ENCODE measurements at regions not wholly inside any gene's neighbourhood (a gene's known extent, or its start where the extent isn't known, plus 50 kb on each side); places are given as distances from the start of the nearest gene placed in this dataset.

DNA sequence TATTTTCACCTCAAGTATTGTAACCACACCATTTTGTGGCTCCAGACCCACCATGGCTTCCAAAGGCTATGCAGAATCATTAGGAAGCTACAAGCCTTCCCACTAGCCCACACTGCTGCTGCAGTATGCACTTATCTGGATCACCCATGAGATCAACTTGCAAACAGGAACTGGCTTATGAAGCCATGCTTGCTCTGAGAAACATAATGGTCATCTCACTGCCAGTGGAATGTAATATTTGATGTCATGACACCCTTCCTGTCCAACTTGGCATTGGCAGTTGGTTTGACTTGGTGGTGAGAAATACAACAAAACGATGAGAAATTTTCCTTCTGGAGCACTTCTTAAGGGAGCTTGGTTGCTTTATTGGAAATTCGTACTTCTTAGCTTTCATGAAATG lies 69.3 kb upstream of the FRMD6 start:
- Mint-ChIP-seq H3K4me1 (ENCODE audit: unreplicated experiment) (peaks cover 4% of the 10 kb centered on the region), H3K9me3 (ENCODE audit: unreplicated experiment) (no peaks in the 10 kb centered on the region), H3K36me3 (ENCODE audit: low read depth, unreplicated experiment) (no peaks in the 10 kb centered on the region), H3K4me3 (ENCODE audit: unreplicated experiment) (no peak overlapping the region), H3K27ac (ENCODE audit: unreplicated experiment) (no peak overlapping the region), H3K27me3 (ENCODE audit: unreplicated experiment) (no peaks in the 10 kb centered on the region)
- TF ChIP-seq, protein P1, sequence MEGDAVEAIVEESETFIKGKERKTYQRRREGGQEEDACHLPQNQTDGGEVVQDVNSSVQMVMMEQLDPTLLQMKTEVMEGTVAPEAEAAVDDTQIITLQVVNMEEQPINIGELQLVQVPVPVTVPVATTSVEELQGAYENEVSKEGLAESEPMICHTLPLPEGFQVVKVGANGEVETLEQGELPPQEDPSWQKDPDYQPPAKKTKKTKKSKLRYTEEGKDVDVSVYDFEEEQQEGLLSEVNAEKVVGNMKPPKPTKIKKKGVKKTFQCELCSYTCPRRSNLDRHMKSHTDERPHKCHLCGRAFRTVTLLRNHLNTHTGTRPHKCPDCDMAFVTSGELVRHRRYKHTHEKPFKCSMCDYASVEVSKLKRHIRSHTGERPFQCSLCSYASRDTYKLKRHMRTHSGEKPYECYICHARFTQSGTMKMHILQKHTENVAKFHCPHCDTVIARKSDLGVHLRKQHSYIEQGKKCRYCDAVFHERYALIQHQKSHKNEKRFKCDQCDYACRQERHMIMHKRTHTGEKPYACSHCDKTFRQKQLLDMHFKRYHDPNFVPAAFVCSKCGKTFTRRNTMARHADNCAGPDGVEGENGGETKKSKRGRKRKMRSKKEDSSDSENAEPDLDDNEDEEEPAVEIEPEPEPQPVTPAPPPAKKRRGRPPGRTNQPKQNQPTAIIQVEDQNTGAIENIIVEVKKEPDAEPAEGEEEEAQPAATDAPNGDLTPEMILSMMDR (IDR thresholded peaks at IDR 0.05; ENCODE audit: unreplicated experiment) = no peak
- no peak for DNase-seq (ENCODE audit: low spot score)

DNA sequence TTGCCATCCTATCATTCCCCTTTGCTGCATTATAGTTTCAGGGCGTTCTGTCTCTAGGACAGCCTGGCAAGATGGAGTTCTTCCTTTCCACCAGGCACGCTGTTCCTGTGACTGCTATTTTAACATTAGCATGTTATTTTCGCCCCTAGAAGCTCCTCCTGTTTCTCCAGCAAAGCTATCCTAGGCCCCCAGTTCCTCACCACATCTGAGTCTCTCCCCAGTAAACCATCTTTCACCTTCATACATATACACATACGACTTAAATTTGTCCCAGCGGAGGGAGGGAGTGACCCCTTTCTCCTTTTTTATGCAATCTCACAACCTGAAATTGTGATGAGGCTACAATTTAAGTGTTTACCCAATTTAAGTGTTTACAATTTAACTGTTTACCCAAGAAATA lies 66.7 kb upstream of the FRMD6 start:
- Mint-ChIP-seq H3K4me1 (ENCODE audit: unreplicated experiment) (no peaks in the 10 kb centered on the region), H3K27ac (ENCODE audit: unreplicated experiment) (no peak overlapping the region), H3K36me3 (ENCODE audit: low read depth, unreplicated experiment) (no peaks in the 10 kb centered on the region), H3K4me3 (ENCODE audit: unreplicated experiment) (no peak overlapping the region), H3K27me3 (ENCODE audit: unreplicated experiment) (no peaks in the 10 kb centered on the region), H3K9me3 (ENCODE audit: unreplicated experiment) (no peaks in the 10 kb centered on the region)
- DNase-seq (ENCODE audit: low spot score) = no peak
- TF ChIP-seq, protein P1 (IDR thresholded peaks at IDR 0.05; ENCODE audit: unreplicated experiment) = no peak

DNA sequence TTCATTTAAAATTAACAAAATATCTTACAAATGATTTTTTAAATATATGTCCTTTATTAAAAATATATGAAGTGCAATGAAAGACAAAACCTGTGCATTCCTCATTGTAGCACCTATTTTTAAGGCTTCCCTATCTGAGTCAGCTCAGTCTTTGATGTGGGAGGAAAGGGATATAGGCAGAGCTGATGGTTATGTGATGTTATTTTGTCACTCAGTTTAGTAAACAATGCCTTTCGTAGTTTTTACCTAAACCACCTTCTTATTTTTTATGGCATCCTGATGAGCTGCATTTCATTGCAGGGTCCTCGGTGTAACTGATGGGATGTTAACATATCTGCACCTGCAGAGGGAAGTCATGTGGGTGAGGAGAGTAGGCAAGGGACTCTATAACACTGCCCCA lies 58.9 kb upstream of the FRMD6 start:
- Mint-ChIP-seq H3K36me3 (ENCODE audit: low read depth, unreplicated experiment) (no peaks in the 10 kb centered on the region), H3K9me3 (ENCODE audit: unreplicated experiment) (no peaks in the 10 kb centered on the region), H3K27ac (ENCODE audit: unreplicated experiment) (no peak overlapping the region), H3K4me1 (ENCODE audit: unreplicated experiment) (peaks cover 2% of the 10 kb centered on the region), H3K4me3 (ENCODE audit: unreplicated experiment) (no peak overlapping the region), H3K27me3 (ENCODE audit: unreplicated experiment) (no peaks in the 10 kb centered on the region)
- TF ChIP-seq, protein P1 (IDR thresholded peaks at IDR 0.05; ENCODE audit: unreplicated experiment) = no peak
- no peak for DNase-seq (ENCODE audit: low spot score)

DNA sequence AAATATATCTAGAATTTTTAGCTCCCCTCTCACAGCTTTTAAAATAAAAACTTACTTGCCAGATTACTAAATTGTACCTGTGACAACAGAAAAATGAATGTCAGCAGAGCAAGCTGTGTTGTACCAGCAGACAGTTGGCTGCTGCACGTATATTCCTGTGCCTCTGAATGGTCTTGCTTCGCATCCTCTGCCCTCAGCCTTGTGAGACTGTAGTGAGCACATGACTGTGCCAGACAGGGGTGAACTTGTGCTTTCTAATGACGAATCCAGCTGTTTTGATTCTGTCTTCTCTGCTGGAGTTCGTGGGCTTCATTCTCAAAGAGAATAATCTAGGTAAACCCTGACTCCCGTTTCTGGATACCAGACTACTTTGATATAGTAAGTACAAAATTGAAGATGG lies 58.3 kb upstream of the FRMD6 start:
- Mint-ChIP-seq H3K27ac (ENCODE audit: unreplicated experiment) (no peak overlapping the region), H3K4me3 (ENCODE audit: unreplicated experiment) (no peak overlapping the region), H3K27me3 (ENCODE audit: unreplicated experiment) (no peaks in the 10 kb centered on the region), H3K36me3 (ENCODE audit: low read depth, unreplicated experiment) (no peaks in the 10 kb centered on the region), H3K4me1 (ENCODE audit: unreplicated experiment) (peaks cover 2% of the 10 kb centered on the region), H3K9me3 (ENCODE audit: unreplicated experiment) (no peaks in the 10 kb centered on the region)
- DNase-seq (ENCODE audit: low spot score) = no peak
- TF ChIP-seq, protein P1 (IDR thresholded peaks at IDR 0.05; ENCODE audit: unreplicated experiment) = no peak

DNA sequence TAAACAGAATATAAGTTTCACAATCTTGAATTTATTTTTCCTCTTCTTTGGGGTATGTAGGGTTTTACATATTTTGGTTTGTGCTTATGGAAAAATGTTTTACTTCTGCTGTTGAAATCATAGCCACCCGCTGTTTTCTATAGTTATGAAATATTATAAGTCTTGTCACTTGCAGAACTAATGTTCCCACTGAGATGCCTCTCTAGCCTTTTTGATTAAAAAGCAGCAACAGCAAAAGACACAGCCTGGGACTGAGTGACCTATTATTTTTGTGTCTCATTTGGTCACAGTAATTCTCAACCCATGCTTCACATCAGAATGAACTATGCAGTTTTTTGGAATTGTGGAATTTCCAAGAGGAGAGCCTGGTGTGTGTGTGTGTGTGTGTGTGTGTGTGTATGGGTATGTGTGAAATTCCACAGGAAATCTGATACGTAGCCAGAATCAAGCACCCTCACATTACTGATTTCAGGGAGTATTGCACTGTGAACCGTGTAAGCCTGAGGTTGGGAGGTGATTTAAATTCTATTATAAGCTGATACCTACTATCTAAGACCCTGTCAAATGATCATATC lies 55.7 kb upstream of the FRMD6 start:
- Mint-ChIP-seq H3K27me3 (ENCODE audit: unreplicated experiment) (no peaks in the 10 kb centered on the region), H3K9me3 (ENCODE audit: unreplicated experiment) (no peaks in the 10 kb centered on the region), H3K36me3 (ENCODE audit: low read depth, unreplicated experiment) (no peaks in the 10 kb centered on the region), H3K4me1 (ENCODE audit: unreplicated experiment) (peaks cover 2% of the 10 kb centered on the region), H3K27ac (ENCODE audit: unreplicated experiment) (no peak overlapping the region), H3K4me3 (ENCODE audit: unreplicated experiment) (no peak overlapping the region)
- DNase-seq (ENCODE audit: low spot score) = no peak
- TF ChIP-seq, protein P1 (IDR thresholded peaks at IDR 0.05; ENCODE audit: unreplicated experiment) = no peak

Measured in endothelial cell (in vitro differentiated cells).